ENCODE measurements at regions not wholly inside any gene's neighbourhood (a gene's known extent, or its start where the extent isn't known, plus 50 kb on each side); places are given as distances from the start of the nearest gene placed in this dataset.

GRCh38 chr20:61149636-61150035 lies 102.4 kb upstream of the CDH4 start:
- H3K4me3 ChIP-seq (ENCODE audit: low read depth, low read length): no peak overlapping the region
- TF ChIP-seq, protein P1, sequence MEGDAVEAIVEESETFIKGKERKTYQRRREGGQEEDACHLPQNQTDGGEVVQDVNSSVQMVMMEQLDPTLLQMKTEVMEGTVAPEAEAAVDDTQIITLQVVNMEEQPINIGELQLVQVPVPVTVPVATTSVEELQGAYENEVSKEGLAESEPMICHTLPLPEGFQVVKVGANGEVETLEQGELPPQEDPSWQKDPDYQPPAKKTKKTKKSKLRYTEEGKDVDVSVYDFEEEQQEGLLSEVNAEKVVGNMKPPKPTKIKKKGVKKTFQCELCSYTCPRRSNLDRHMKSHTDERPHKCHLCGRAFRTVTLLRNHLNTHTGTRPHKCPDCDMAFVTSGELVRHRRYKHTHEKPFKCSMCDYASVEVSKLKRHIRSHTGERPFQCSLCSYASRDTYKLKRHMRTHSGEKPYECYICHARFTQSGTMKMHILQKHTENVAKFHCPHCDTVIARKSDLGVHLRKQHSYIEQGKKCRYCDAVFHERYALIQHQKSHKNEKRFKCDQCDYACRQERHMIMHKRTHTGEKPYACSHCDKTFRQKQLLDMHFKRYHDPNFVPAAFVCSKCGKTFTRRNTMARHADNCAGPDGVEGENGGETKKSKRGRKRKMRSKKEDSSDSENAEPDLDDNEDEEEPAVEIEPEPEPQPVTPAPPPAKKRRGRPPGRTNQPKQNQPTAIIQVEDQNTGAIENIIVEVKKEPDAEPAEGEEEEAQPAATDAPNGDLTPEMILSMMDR (IDR thresholded peaks at IDR 0.05; ENCODE audit: control insufficient read depth, extremely low read depth, insufficient read depth): no peak
- DNase-seq (ENCODE audit: low read depth): no peak

- no peak for DNase-seq (ENCODE audit: low read depth)
- TF ChIP-seq, protein P1 (IDR thresholded peaks at IDR 0.05; ENCODE audit: control insufficient read depth, extremely low read depth, insufficient read depth): no peak
- H3K4me3 ChIP-seq (ENCODE audit: low read depth, low read length): no peak overlapping the region
Observed at GRCh38 chr20:61157301-61157700, 94.8 kb upstream of the CDH4 start.

- TF ChIP-seq, protein P1 (IDR thresholded peaks at IDR 0.05; ENCODE audit: control insufficient read depth, extremely low read depth, insufficient read depth): no peak
- no peak for DNase-seq (ENCODE audit: low read depth)
Observed at GRCh38 chr20:61159957-61160686, 91.9 kb upstream of the CDH4 start.

DNA sequence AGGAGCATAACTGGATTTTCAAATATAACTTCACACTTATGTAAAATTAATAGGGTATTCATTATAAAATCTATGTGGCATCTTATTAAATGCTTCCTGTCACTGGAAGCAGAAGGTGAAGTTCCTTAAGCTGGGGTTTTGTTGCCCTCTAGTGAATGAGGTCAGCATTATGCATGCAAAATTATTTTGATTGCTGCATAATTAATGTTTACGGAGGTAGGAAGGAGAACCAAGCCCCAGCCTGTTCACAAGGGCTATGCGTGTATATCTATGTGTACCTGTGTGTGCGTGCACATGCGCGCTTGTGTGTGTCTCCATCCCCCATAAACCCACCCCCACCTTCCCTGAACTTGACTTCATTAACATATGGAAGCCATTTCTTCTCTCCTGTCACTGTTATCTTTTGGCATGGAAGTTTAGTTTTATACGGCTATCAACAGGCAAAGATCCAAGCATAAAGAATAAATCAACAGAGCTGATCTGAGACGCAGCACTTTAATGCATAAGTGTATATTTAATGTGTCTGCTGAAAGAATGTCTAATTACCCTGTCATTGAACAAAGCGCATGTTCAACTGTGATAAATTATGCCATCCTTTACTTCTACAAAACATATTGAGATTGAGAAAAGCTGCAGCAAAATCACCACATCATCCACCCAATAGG lies 90.2 kb upstream of the CDH4 start:
- no peak overlapping the region for H3K4me3 ChIP-seq (ENCODE audit: low read depth, low read length)
- no peak for DNase-seq (ENCODE audit: low read depth)
- TF ChIP-seq, protein P1 (IDR thresholded peaks at IDR 0.05; ENCODE audit: control insufficient read depth, extremely low read depth, insufficient read depth): peak; percentile 22; the same call in 1 of the 2 replicates

More at GRCh38 chr20:61159957-61160686, 91.9 kb upstream of the CDH4 start:
- no peak overlapping the region for H3K4me3 ChIP-seq (ENCODE audit: low read depth, low read length)

GRCh38 chr20:61162451-61162850 lies 89.6 kb upstream of the CDH4 start:
- H3K4me3 ChIP-seq (ENCODE audit: low read depth, low read length): no peak overlapping the region
- TF ChIP-seq, protein P1 (IDR thresholded peaks at IDR 0.05; ENCODE audit: control insufficient read depth, extremely low read depth, insufficient read depth): no peak
- no peak for DNase-seq (ENCODE audit: low read depth)

DNA sequence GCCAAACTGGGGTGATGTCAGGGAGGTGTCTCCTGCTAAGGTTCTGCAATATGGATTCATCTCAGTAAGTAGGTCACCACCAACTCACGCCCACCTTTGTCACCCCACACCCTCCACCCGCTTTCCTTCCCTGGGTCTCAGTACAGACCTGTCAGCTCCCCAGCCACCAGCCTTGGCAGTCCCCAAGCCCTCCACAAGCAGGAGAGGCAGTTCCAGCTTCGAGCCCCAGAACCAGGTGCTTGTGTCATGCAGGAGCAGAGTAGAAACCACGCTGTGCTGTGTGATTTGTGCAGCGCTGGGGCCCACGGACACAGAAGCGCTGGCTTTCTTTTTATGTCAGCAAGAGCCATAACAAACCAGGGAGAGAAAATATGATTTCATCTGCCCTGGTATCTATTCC lies 89.0 kb upstream of the CDH4 start:
- no peak overlapping the region for H3K4me3 ChIP-seq (ENCODE audit: low read depth, low read length)
- DNase-seq (ENCODE audit: low read depth): no peak
- TF ChIP-seq, protein P1 (IDR thresholded peaks at IDR 0.05; ENCODE audit: control insufficient read depth, extremely low read depth, insufficient read depth): no peak
